GM12865 (cell line): ENCODE measurements at regions not wholly inside any gene's neighbourhood (a gene's known extent, or its start where the extent isn't known, plus 50 kb on each side); places are given as distances from the start of the nearest gene placed in this dataset.

Source experiments
- DNase-seq: peaks from one replicate; pipeline ENCODE4 v3.0.0; 2010; ENCODE audit warnings: low read depth
- H3K4me3 ChIP-seq: 2 replicates; pipeline ENCODE4 v1.5.1; 2011; ENCODE audit warnings: mild to moderate bottlenecking, low read depth, low read length, control low read depth
- TF ChIP-seq, protein P1 (sequence below): IDR thresholded peaks from 2 replicates; pipeline ENCODE4 v1.5.1; 2011; ENCODE audit warnings: low read length, control low read depth, low read depth, inconsistent platforms; ENCODE audit not compliant: insufficient read depth; ENCODE audit errors: missing control alignments

DNA sequence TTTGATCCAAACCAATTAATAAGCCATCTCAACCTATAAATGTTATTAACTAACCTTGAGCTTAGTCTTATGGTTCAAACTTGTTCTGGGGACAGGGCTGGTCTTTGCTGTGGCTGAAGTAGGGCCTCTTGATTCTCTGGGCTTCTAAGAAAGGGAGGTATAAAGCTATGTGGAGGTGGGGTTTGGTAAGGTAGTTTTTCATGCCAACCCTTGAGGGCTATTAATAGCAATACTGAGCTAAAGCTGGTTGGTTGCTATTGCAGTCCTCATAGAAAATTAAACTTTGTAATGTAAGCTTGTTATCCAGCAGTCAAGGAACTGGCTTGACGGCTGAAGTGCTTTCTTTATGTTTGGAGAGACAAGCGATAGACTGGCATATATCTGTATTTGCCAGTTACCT, 112.1 kb downstream of the RND3 start:
- H3K4me3 ChIP-seq: no peak overlapping the region
- DNase-seq: no peak
- TF ChIP-seq, protein P1, sequence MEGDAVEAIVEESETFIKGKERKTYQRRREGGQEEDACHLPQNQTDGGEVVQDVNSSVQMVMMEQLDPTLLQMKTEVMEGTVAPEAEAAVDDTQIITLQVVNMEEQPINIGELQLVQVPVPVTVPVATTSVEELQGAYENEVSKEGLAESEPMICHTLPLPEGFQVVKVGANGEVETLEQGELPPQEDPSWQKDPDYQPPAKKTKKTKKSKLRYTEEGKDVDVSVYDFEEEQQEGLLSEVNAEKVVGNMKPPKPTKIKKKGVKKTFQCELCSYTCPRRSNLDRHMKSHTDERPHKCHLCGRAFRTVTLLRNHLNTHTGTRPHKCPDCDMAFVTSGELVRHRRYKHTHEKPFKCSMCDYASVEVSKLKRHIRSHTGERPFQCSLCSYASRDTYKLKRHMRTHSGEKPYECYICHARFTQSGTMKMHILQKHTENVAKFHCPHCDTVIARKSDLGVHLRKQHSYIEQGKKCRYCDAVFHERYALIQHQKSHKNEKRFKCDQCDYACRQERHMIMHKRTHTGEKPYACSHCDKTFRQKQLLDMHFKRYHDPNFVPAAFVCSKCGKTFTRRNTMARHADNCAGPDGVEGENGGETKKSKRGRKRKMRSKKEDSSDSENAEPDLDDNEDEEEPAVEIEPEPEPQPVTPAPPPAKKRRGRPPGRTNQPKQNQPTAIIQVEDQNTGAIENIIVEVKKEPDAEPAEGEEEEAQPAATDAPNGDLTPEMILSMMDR: no peak

DNA sequence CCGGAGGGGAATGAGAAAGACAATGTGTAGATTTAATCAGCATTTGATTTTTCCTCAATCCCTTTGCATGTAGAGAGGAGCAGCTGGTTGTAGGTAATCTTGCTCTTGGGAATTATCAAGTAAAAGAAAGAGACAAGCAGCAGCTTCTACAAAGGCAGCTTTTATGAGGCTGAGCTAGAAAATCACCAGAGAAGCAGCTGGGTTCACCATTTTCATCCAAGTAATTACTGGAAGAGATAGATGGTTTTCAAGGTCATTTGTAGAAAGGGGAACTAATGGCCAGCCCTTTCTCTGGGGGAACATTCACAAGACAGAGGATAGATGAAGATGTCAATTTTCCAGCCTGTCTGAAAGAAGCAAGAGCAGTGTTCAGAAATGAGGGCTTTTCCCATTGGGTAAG, 113.0 kb downstream of the RND3 start:
- TF ChIP-seq, protein P1: no peak
- no peak overlapping the region for H3K4me3 ChIP-seq
- DNase-seq: no peak

DNA sequence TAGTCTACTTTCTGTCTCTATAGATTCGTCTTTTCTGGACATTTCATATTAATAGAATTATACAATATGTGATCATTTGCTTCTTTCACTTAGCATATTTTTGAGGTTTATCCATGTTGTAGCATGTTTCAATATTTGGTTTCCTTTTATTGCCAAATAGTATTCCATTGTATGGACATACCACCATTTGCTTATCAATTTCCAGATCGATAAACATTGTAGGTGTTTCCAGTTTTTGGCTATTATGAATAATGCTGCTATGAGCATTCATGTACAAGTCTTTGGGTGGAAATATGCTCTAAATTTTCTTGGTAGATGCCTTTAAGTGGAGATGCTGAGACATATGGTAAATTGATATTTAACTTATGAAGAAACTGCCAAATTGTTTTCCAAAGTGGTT, 114.1 kb downstream of the RND3 start:
- TF ChIP-seq, protein P1: no peak
- no peak overlapping the region for H3K4me3 ChIP-seq

DNA sequence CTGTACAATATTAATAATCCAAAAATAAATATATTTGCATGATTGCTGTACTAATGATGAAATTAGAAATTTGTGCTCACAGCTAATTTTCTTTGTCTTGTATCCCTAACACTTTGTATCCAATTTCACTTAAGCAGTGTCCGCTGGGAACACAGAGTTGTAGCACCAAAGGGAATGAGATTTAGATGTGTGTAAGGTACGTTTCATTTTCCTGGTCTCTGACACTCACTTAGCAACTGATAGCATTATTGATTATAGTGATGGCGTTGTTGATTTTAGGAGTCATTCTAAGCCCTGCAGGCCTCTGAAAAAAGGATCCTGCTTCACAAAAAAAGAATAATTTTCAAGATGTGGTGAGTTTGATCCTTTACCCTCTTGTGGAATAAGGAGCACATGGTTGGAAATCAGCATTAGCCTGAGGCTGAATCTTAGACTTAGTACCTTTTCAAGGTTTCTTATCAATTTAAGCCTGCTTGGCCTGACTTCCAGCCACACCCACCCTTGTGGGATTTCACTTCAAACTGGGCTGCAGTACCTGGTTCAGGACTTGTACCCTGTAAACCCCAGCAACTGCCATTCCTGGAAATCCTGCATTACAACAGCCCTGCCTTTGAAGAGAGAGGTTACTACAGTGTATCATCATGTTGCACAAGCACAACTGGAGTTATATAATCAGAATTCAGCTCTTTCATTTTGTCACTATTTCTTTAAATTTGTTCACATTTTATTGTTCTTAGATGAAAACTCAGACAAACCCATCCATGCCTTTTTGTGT, 116.2 kb downstream of the RND3 start:
- no peak overlapping the region for H3K4me3 ChIP-seq
- TF ChIP-seq, protein P1: no peak
- DNase-seq: no peak

More for the DNA sequence above, 114.1 kb downstream of the RND3 start:
- no peak for DNase-seq

DNA sequence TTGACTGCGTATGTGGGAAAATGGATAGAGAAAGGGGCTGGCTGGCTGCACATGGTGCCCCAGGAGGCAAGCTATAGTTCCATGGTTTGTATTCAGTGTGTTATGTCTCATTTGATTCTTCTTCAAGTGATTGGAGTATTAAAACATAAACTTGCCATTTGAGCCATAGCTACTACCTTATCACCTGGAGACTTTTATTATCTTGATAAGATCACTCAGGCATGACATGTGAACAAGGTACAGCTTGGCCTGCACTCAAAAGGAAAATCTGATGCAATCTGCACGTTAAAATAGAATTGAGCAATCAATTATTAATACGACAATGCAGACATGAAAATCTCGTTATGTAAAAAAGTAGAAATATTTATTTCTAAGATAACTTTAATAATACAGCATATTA, 116.9 kb downstream of the RND3 start:
- no peak overlapping the region for H3K4me3 ChIP-seq
- TF ChIP-seq, protein P1: no peak
- no peak for DNase-seq

DNA sequence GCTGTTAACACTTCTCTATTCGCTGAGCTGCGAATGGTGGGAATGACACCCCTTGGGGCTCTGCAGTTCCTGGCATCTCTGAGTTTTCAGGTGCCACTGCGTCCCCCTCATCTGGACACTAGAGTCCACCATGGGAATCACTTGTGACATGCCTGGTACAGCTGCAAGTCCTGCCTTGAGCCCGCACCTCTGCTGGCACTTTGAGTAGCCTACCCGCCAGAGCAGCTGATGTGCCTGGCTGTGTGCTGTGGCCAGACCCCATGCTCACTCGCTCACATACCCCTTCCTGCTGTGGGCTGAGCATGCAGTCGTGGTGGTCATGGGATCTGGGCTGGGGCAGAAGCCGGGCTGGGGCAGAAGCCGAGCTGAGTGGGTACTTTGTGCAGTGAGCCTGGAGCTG, 117.6 kb downstream of the RND3 start:
- TF ChIP-seq, protein P1: no peak
- no peak overlapping the region for H3K4me3 ChIP-seq

DNA sequence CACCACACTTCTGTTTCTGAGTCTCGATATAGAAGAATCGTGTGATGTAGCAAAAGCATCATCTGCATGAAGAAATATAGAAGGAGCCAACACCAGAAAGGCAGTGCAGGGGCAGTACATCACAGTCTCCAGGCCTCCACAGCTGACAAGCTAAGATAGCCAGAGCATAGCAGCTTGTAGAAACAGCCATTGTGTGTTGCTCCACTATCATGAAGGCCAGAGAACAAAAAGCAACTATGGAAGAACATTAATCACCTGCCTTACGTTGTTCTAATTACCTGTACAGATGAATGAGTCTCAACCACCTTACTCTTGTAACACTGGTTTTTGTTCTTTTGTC, 129.0 kb downstream of the RND3 start:
- TF ChIP-seq, protein P1: no peak
- DNase-seq: no peak
- no peak overlapping the region for H3K4me3 ChIP-seq

More for the DNA sequence above, 117.6 kb downstream of the RND3 start:
- DNase-seq: no peak
